GM13977 (cell line): ENCODE measurements at regions not wholly inside any gene's neighbourhood (a gene's known extent, or its start where the extent isn't known, plus 50 kb on each side); places are given as distances from the start of the nearest gene placed in this dataset.

Experiments used
- DNase-seq: peaks from one replicate; pipeline ENCODE4 v3.0.0; 2012; ENCODE audit warnings: low spot score
- CTCF ChIP-seq: IDR thresholded peaks from 2 replicates; pipeline ENCODE4 v1.5.1; 2012; ENCODE audit warnings: mild to moderate bottlenecking, control low read depth; ENCODE audit not compliant: insufficient read depth; ENCODE audit errors: extremely low read depth, missing control alignments
- in situ Hi-C: fragments of 300-500 bp; cut with MboI; formaldehyde crosslinking; loops from one replicate; pipeline ENCODE4 v1.12.0; 2022; ENCODE audit warnings: low sequenced_read_pairs, low pct_unique_long_range_greater_than_20kb, mixed read lengths, inconsistent platforms; ENCODE audit not compliant: unreplicated experiment

- no peak for DNase-seq
- TF ChIP-seq CTCF = no peak
- in situ Hi-C loops = no loop called here
Observed at GRCh38 chr6:130670142-130670541, 157.1 kb upstream of the SMLR1 start.

- no peak for DNase-seq
- TF ChIP-seq CTCF = no peak
- in situ Hi-C loops = no loop called here
Observed at GRCh38 chr6:130671119-130671518, 156.1 kb upstream of the SMLR1 start.

- in situ Hi-C loops = no loop called here
- DNase-seq = no peak
- TF ChIP-seq CTCF = no peak
Observed at GRCh38 chr6:130671577-130671976, 155.6 kb upstream of the SMLR1 start.

GRCh38 chr6:130672153-130672552, 155.1 kb upstream of the SMLR1 start:
- no peak for TF ChIP-seq CTCF
- in situ Hi-C loops = no loop called here
- no peak for DNase-seq

- TF ChIP-seq CTCF = no peak
- in situ Hi-C loops = no loop called here
- DNase-seq = no peak
Observed at GRCh38 chr6:130674604-130675003, 152.6 kb upstream of the SMLR1 start.

- no peak for TF ChIP-seq CTCF
- no peak for DNase-seq
- in situ Hi-C loops = no loop called here
Observed at GRCh38 chr6:130675072-130675471, 152.1 kb upstream of the SMLR1 start.
